ENCODE measurements at regions not wholly inside any gene's neighbourhood (a gene's known extent, or its start where the extent isn't known, plus 50 kb on each side); places are given as distances from the start of the nearest gene placed in this dataset.

DNA sequence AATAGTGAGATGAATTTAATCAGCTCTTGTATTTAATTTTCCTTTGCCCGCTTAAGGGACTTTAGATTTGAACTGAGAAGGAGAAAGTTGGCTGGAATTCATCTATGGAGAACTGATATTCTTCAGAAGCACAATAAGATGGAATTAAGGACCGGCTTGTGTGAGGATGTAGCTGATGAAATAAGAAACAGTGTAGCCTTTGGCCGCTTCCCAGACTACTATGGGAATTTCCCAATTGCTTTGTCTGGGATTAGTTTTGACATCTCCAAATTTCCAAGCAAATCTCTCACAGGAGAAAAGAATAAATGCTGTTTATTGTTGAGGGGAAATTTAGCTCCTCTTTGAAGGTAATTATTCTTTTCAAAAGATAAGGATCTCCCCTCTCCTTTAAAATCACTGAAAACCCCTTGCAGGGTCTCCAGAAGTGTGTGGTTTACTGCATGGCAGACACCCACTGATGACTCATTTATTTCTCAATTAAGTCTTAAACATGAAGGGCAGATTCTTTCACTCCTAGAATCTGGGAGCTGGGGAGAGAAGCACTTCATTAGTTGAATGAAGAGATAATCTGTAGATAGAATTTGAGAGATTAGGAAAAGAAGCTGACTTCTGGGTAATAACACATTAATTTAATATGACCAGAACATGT, 606.5 kb upstream of the ADAMTS16 start:
- H3K4me3 ChIP-seq (ENCODE audit: control extremely low read depth in 1 of 5, extremely low read depth in 1 of 5, insufficient read depth in 1 of 5, low read depth in 2 of 5, low read length in 4 of 5) = no peak overlapping the region
- H3K27me3 Mint-ChIP-seq = no peaks in the 10 kb centered on the region
- DNase-seq (no peak), ATAC-seq (ENCODE audit: low read depth) (no peak)
- H3K27ac Mint-ChIP-seq = no peak overlapping the region
- H3K9ac ChIP-seq (ENCODE audit: low read length) = no peak overlapping the region
- H3K27ac ChIP-seq (ENCODE audit: low read length in 2 of 2) = no peak overlapping the region
- no peaks in the 10 kb centered on the region for H4K20me1 ChIP-seq (ENCODE audit: control insufficient read depth, insufficient read depth, low read length, poor library complexity, severe bottlenecking)
- no peaks in the 10 kb centered on the region for H3K27me3 ChIP-seq (replicated peaks in 1 of 4; ENCODE audit: control extremely low read depth in 1 of 4, control insufficient read depth in 3 of 4, insufficient read depth in 4 of 4, low read length in 3 of 4)
- H3K36me3 ChIP-seq (replicated peaks in 1 of 2; ENCODE audit: control extremely low read depth in 1 of 2, control insufficient read depth in 1 of 2, extremely low read depth in 1 of 2, insufficient read depth in 2 of 2, low read length in 1 of 2) = no peaks in the 10 kb centered on the region
- WGBS (ENCODE audit: insufficient coverage) = 76% methylated on average over 2 of the region's 3 CpGs
- POLR2A ChIA-PET = no interaction called here
- peaks cover 0 to 14% (median 0%) of the 10 kb centered on the region in 3 donors for H3K9me3 ChIP-seq (ENCODE audit: control extremely low read depth in 1 of 3, control insufficient read depth in 2 of 3, insufficient read depth in 1 of 3, low read length in 2 of 3)
- CTCF ChIA-PET = no interaction called here
- H3K4me1 ChIP-seq (ENCODE audit: control insufficient read depth in 2 of 2, insufficient read depth in 2 of 2, low read length in 2 of 2) = no peaks in the 10 kb centered on the region
- H3K4me1 Mint-ChIP-seq = no peaks in the 10 kb centered on the region
- peaks cover 4% of the 10 kb centered on the region for H3K9me3 Mint-ChIP-seq (ENCODE audit: insufficient read depth)
- H3K4me2 ChIP-seq (replicated peaks; ENCODE audit: low read depth, low read length, poor library complexity, severe bottlenecking) = no peak overlapping the region
- H2AFZ ChIP-seq (ENCODE audit: insufficient read depth, low read depth, low read length, poor library complexity, severe bottlenecking) = no peak overlapping the region
- no peak overlapping the region for H3K4me3 Mint-ChIP-seq
- TF ChIP-seq CTCF (IDR thresholded peaks at IDR 0.05) (no peak), EZH2 (IDR thresholded peaks at IDR 0.05; ENCODE audit: borderline replicate concordance, insufficient read depth, low read depth, low read length, poor library complexity, severe bottlenecking) (no peak)
- H3K79me2 ChIP-seq (ENCODE audit: control insufficient read depth, insufficient read depth, low read length) = no peaks in the 10 kb centered on the region
- intact Hi-C loops (cut with micrococcal nuclease) = no loop called here

- CTCF ChIA-PET = no interaction called here
- no peak overlapping the region for H3K4me2 ChIP-seq (replicated peaks; ENCODE audit: low read depth, low read length, poor library complexity, severe bottlenecking)
- H3K9ac ChIP-seq (ENCODE audit: low read length) = no peak overlapping the region
- no peak overlapping the region for H3K4me3 ChIP-seq (ENCODE audit: control extremely low read depth in 1 of 5, extremely low read depth in 1 of 5, insufficient read depth in 1 of 5, low read depth in 2 of 5, low read length in 4 of 5)
- no peaks in the 10 kb centered on the region for H3K27me3 ChIP-seq (replicated peaks in 1 of 4; ENCODE audit: control extremely low read depth in 1 of 4, control insufficient read depth in 3 of 4, insufficient read depth in 4 of 4, low read length in 3 of 4)
- no peak for DNase-seq
- H2AFZ ChIP-seq (ENCODE audit: insufficient read depth, low read depth, low read length, poor library complexity, severe bottlenecking) = no peak overlapping the region
- H3K4me3 Mint-ChIP-seq = no peak overlapping the region
- H3K79me2 ChIP-seq (ENCODE audit: control insufficient read depth, insufficient read depth, low read length) = no peaks in the 10 kb centered on the region
- no peak overlapping the region for H3K27ac Mint-ChIP-seq
- ATAC-seq (ENCODE audit: low read depth) = no peak
- POLR2A ChIA-PET = no interaction called here
- peaks cover 4% of the 10 kb centered on the region for H3K9me3 Mint-ChIP-seq (ENCODE audit: insufficient read depth)
- H3K27me3 Mint-ChIP-seq = no peaks in the 10 kb centered on the region
- H3K9me3 ChIP-seq (ENCODE audit: control extremely low read depth in 1 of 3, control insufficient read depth in 2 of 3, insufficient read depth in 1 of 3, low read length in 2 of 3) = peaks cover 0 to 23% (median 0%) of the 10 kb centered on the region in 3 donors
- H3K36me3 ChIP-seq (replicated peaks in 1 of 2; ENCODE audit: control extremely low read depth in 1 of 2, control insufficient read depth in 1 of 2, extremely low read depth in 1 of 2, insufficient read depth in 2 of 2, low read length in 1 of 2) = no peaks in the 10 kb centered on the region
- H3K4me1 Mint-ChIP-seq = no peaks in the 10 kb centered on the region
- H4K20me1 ChIP-seq (ENCODE audit: control insufficient read depth, insufficient read depth, low read length, poor library complexity, severe bottlenecking) = no peaks in the 10 kb centered on the region
- TF ChIP-seq CTCF (IDR thresholded peaks at IDR 0.05) (no peak), EZH2 (IDR thresholded peaks at IDR 0.05; ENCODE audit: borderline replicate concordance, insufficient read depth, low read depth, low read length, poor library complexity, severe bottlenecking) (no peak)
- intact Hi-C loops (cut with micrococcal nuclease) = no loop called here
- no peak overlapping the region for H3K27ac ChIP-seq (ENCODE audit: low read length in 2 of 2)
- 85% methylated on average over 10 of the region's 10 CpGs for WGBS (ENCODE audit: insufficient coverage)
- no peaks in the 10 kb centered on the region for H3K4me1 ChIP-seq (ENCODE audit: control insufficient read depth in 2 of 2, insufficient read depth in 2 of 2, low read length in 2 of 2)
Measured at GRCh38 chr5:4537489-4537888, 602.6 kb upstream of the ADAMTS16 start.
